ENCODE measurements at regions not wholly inside any gene's neighbourhood (a gene's known extent, or its start where the extent isn't known, plus 50 kb on each side); places are given as distances from the start of the nearest gene placed in this dataset.

- TF ChIP-seq, protein P1, sequence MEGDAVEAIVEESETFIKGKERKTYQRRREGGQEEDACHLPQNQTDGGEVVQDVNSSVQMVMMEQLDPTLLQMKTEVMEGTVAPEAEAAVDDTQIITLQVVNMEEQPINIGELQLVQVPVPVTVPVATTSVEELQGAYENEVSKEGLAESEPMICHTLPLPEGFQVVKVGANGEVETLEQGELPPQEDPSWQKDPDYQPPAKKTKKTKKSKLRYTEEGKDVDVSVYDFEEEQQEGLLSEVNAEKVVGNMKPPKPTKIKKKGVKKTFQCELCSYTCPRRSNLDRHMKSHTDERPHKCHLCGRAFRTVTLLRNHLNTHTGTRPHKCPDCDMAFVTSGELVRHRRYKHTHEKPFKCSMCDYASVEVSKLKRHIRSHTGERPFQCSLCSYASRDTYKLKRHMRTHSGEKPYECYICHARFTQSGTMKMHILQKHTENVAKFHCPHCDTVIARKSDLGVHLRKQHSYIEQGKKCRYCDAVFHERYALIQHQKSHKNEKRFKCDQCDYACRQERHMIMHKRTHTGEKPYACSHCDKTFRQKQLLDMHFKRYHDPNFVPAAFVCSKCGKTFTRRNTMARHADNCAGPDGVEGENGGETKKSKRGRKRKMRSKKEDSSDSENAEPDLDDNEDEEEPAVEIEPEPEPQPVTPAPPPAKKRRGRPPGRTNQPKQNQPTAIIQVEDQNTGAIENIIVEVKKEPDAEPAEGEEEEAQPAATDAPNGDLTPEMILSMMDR (IDR thresholded peaks at IDR 0.05), result no peak
- no peak for TF ChIP-seq POLR2A (IDR thresholded peaks at IDR 0.05)
- TF ChIP-seq EP300 (IDR thresholded peaks at IDR 0.05), result no peak
- no peak for TF ChIP-seq POLR2AphosphoS5 (IDR thresholded peaks at IDR 0.05)
Measured at GRCh38 chr9:69986970-69987369, 56.7 kb upstream of the MAMDC2 start.
